Aorta (tissue), 5 donors: ENCODE measurements at regions not wholly inside any gene's neighbourhood (a gene's known extent, or its start where the extent isn't known, plus 50 kb on each side); places are given as distances from the start of the nearest gene placed in this dataset.

Experiments used
- ATAC-seq: fragments of 200-7000 bp; cut with Tn5 transposase; one replicate; pipeline ENCODE4 v1.9.1; 2022; ENCODE audit warnings: moderate library complexity; ENCODE audit not compliant: low FRiP score
- DNase-seq, 2 donors: peaks; one replicate each; pipeline ENCODE4 v3.0.0-alpha.2; 2020
- H3K27ac ChIP-seq, 2 donors: one replicate each; pipeline ENCODE4 v1.5.1; 2013; ENCODE audit warnings: low read length in 2 of 2, mild to moderate bottlenecking in 2 of 2, moderate library complexity in 2 of 2, control low read depth in 1 of 2, inconsistent platforms in 1 of 2, low read depth in 1 of 2
- H3K27me3 ChIP-seq, 2 donors: one replicate each; pipeline ENCODE4 v1.6.1; 2013; ENCODE audit warnings: control low read depth in 1 of 2, low read length in 1 of 2, mild to moderate bottlenecking in 1 of 2, moderate library complexity in 1 of 2; ENCODE audit not compliant: insufficient read depth in 2 of 2, control insufficient read depth in 1 of 2
- H3K36me3 ChIP-seq, 2 donors: one replicate each; pipeline ENCODE4 v1.6.1; 2013; ENCODE audit warnings: control low read depth in 1 of 2, low read length in 1 of 2, mild to moderate bottlenecking in 1 of 2; ENCODE audit not compliant: insufficient read depth in 2 of 2, control insufficient read depth in 1 of 2
- H3K4me1 ChIP-seq, 2 donors: one replicate each; pipeline ENCODE4 v1.6.1; 2013; ENCODE audit warnings: low read length in 2 of 2, control low read depth in 1 of 2, mild to moderate bottlenecking in 1 of 2, moderate library complexity in 1 of 2; ENCODE audit not compliant: insufficient read depth in 2 of 2, control insufficient read depth in 1 of 2
- H3K4me3 ChIP-seq, 2 donors: one replicate each; pipeline ENCODE4 v1.5.1; 2013; ENCODE audit warnings: low read length in 2 of 2, control low read depth in 1 of 2, mild to moderate bottlenecking in 1 of 2
- H3K9me3 ChIP-seq: one replicate; pipeline ENCODE4 v1.6.1; 2013; ENCODE audit warnings: mild to moderate bottlenecking, low read length; ENCODE audit not compliant: control insufficient read depth
- WGBS, 2 donors: extraction: QIAGEN DNeasy Blood & Tissue Kit; methylation state at CpG; one replicate each; pipeline ENCODE4 v1.1.7; 2013; 5-methylcytosine and 5-hydroxymethylcytosine counted together
- intact Hi-C, 2 donors: fragments of 100-400 bp; cut with DNase I; formaldehyde crosslinking; loops; one replicate each; pipeline versions ENCODE4 v1.14.2 to v1.15.0; 2022
- donor health status: healthy with polysubstance abuse.
- donor health status: Bipolar disorder and iron deficiency.
- donor health status: DM: no; HTN: no; CAD: no.
- donor health status: DM: no; HTN: no; CAD: no.
- donor health status: DM: yes; HTN: yes; CAD: no.

DNA sequence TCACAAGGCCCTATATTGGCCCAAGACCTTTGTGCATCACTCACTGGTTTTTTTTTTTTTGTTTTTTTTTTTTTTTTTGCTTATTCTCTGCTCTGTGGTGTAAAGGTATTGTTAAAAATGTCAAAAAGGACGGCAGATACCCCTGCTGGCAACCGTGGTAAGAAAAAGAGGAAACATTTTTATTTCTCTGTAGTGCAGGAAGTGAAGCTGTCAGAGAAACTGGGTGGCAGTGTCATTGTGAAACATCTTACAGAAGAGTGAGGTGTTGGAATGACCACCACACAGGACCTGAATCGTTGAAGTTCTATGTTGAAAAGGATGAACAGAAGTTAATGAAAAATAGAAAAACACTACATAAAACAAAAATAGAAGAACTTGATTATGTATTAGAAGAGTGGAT lies 346.4 kb downstream of the FGF9 start:
- WGBS, 2 donors = 58 to 63% methylated on average over 3 of the region's 3 CpGs
- Histone ChIP-seq H3K9me3 (no peaks in the 10 kb centered on the region), H3K27ac (no peak overlapping the region), H3K4me1 (no peaks in the 10 kb centered on the region), H3K4me3 (no peak overlapping the region), H3K27me3 (no peaks in the 10 kb centered on the region), H3K36me3 (no peaks in the 10 kb centered on the region)
- intact Hi-C loops = no loop called here
- DNase-seq (no peak), ATAC-seq (no peak)

DNA sequence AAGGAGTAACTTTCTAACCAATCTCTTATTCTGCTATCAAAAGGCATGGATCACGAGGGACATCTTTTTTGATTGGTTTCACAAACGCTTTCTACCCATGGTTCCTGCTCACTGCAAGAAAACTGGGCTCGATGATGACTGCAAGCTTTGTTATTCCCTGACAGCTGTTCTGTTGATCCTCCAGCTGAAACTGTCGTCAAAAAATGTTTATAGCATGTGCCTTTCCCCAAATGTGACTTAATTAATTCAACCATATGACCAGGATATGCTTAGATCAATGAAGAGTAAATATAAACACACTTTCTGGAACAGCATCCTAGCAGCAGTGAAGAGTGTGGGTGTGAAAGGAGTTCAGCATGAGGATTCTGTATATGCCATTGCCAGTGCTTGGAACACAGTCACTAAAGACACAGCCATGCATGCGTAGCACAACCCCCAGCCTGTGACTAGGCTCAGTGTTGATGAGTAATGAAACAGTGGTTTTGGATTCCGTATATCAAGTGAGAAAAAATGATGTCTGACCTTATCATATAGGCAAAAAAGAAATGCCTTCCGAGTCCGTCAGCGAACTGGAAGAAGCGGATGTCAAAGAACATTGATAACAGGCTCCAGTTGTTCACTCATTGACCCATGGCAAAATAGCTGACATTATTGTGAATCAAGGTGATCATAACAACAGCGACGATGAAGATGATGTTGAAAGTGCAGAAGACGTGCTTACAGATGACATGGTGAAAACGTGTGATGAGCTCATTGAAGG lies 347.4 kb downstream of the FGF9 start:
- 88% methylated on average over 14 of the region's 14 CpGs for WGBS, 2 donors
- Histone ChIP-seq H3K4me1 (no peaks in the 10 kb centered on the region), H3K9me3 (no peaks in the 10 kb centered on the region), H3K27me3 (no peaks in the 10 kb centered on the region), H3K4me3 (no peak overlapping the region), H3K27ac (no peak overlapping the region), H3K36me3 (no peaks in the 10 kb centered on the region)
- DNase-seq = no peak
- no peak for ATAC-seq
- intact Hi-C loops = no loop called here

DNA sequence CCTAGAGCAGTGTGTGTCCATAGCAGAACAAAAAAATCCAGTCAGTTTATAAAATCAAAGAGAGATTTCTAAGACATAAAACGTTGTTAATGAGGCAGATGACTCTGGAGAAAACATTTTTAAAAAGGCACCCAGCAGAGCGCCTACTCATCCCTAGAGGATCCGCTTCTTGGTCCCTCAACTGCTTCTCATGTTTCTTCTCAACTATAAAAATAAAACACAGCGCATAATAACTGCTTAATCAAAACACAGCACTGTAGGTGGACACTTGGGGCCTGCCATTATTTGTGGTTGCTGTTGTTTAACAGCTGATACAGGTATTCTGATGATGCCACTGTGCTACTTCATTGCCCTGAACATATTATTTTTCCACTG lies 347.9 kb downstream of the FGF9 start:
- no peak overlapping the region for H3K4me3 ChIP-seq
- no peaks in the 10 kb centered on the region for H3K27me3 ChIP-seq
- no peak overlapping the region for H3K27ac ChIP-seq
- H3K4me1 ChIP-seq = no peaks in the 10 kb centered on the region
- WGBS, 2 donors = 91 to 94% methylated on average over 4 of the region's 4 CpGs
- H3K36me3 ChIP-seq = no peaks in the 10 kb centered on the region
- no peaks in the 10 kb centered on the region for H3K9me3 ChIP-seq
- intact Hi-C loops = no loop called here
- no peak for ATAC-seq
- DNase-seq = no peak

DNA sequence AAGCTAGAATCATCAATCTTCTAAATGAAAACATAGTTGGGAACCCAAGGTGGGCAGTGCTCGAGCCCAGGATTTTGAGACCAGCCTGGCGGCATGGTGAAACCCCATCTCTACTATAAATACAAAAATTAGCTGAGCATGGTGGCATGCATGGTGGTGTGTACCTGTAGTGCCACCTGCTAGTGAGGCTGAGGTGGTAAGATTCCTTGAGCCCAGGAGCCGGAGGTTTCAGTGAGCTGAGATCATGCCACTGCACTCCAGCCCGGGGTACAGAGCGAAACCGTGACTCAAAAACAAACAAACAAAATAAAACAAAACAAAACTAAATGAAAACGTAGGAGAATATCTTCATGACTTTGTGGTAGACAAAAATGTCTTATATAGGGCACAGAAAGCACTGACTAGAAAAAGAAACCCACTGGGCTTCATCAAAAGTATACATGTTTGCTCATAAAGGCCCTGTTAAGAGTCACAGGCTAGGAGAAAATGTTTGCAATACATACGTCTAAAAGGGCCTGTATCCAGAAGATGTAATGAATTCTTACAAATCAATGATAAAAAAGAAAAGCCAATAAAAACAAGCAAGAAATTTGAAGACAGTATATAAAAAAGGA lies 353.6 kb downstream of the FGF9 start:
- Histone ChIP-seq H3K4me1 (no peaks in the 10 kb centered on the region), H3K9me3 (no peaks in the 10 kb centered on the region), H3K27me3 (no peaks in the 10 kb centered on the region), H3K27ac (no peak overlapping the region), H3K4me3 (no peak overlapping the region), H3K36me3 (no peaks in the 10 kb centered on the region)
- intact Hi-C loops = no loop called here
- 90 to 91% methylated on average over 8 of the region's 8 CpGs for WGBS, 2 donors
- DNase-seq = no peak
- no peak for ATAC-seq

DNA sequence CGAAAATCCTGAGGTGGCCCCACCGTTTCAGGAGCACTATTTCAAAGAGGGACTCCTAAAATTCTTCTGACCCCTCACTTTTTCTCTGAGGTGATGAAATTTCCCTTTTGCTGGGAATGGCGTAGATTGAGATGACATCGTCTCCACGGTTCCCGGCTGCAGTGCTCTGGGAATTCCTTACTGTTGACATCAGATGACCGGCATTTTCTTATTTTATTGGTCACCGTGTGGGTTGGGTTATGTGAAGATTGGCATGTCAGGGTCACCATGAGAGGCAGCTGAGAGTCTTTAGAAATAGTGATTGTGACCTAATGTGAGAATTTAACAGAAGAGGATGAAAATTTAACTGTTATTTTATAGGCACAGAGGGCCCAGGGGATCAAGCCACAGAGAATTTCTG lies 356.7 kb downstream of the FGF9 start:
- H3K9me3 ChIP-seq = no peaks in the 10 kb centered on the region
- intact Hi-C loops = no loop called here
- H3K27ac ChIP-seq = no peak overlapping the region
- H3K27me3 ChIP-seq = no peaks in the 10 kb centered on the region
- no peak overlapping the region for H3K4me3 ChIP-seq
- 72 to 77% methylated on average over 8 of the region's 8 CpGs for WGBS, 2 donors
- ATAC-seq = no peak
- no peaks in the 10 kb centered on the region for H3K4me1 ChIP-seq
- no peaks in the 10 kb centered on the region for H3K36me3 ChIP-seq
- no peak for DNase-seq

DNA sequence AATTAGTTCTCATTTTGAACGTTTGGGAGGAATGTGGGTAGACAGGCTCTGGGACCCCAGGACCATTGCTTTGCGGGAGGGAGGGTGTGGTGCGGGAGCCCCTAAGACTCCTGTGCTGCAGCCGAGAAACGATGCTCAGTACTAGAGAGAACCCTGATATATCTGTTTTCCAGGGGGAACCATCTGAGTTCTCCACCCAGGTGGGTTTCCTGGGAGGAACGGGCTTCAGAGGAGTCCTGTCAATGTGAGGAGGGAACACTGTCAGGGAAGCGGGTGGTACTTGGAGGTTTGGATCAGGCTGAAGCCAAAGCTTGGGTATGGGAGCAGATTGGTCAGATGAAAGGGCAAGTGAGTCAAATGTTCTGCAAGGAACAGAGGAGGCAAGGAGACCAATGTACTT lies 358.0 kb downstream of the FGF9 start:
- peaks cover 0 to 5% of the 10 kb centered on the region in 2 donors for H3K4me1 ChIP-seq
- no peak overlapping the region for H3K4me3 ChIP-seq
- H3K27ac ChIP-seq = no peak overlapping the region
- H3K27me3 ChIP-seq = no peaks in the 10 kb centered on the region
- no peaks in the 10 kb centered on the region for H3K9me3 ChIP-seq
- intact Hi-C loops = no loop called here
- ATAC-seq = no peak
- no peak for DNase-seq
- 95% methylated on average over 7 of the region's 7 CpGs for WGBS, 2 donors
- no peaks in the 10 kb centered on the region for H3K36me3 ChIP-seq

DNA sequence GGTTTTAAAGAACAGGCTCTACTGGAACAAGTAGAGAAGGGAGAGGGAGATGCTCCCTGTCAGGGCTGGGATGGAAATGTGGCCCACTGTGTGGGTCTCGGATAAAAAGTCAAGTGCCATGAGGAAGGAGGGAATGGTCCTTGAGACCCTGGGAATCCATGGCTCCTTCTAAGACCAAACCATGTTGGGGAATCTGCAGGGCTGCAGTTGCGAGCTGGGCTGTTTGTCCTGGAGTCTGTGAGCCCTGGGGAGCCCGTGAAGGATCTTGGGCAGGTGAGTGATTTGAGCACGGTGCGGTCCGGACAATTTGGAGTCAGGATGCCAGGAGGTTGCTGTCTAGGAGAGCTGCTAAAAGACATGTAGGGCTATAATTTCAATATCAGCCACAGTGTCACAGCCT lies 359.4 kb downstream of the FGF9 start:
- Histone ChIP-seq H3K9me3 (no peaks in the 10 kb centered on the region), H3K4me1 (peaks cover 0 to 5% of the 10 kb centered on the region in 2 donors), H3K27me3 (no peaks in the 10 kb centered on the region), H3K36me3 (no peaks in the 10 kb centered on the region), H3K27ac (no peak overlapping the region), H3K4me3 (no peak overlapping the region)
- WGBS, 2 donors = 97% methylated on average over 6 of the region's 6 CpGs
- intact Hi-C loops = no loop called here
- no peak for DNase-seq
- no peak for ATAC-seq

DNA sequence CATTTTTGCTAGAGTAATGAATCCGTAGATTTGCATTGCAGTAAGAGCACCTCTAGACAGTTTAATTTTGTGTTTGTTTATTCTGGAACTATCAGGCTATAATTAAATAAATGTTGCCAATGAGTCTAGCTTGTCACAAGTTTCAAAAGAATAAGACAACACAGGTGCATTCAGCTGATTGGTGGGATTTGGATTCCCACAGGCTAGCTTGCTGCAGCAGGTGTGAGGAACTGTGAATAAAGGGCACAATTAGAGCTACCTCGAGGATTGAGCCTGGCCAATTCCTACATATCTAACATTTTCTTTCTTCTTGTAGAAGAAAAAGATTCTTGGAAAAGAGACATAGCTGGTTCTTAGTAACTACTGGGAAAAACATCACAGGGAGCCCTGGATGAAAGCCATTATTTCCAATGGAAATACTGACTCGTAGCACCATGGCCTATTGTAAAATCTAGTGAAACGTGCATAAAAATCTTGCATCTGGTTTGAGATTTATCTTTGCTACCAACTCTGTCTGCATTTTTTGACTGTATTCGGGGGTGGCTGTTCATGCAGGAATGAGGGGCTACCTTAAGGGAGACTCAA lies 360.9 kb downstream of the FGF9 start:
- H3K9me3 ChIP-seq = no peaks in the 10 kb centered on the region
- WGBS, 2 donors = 19 to 24% methylated on average over 5 of the region's 5 CpGs
- H3K27me3 ChIP-seq = no peaks in the 10 kb centered on the region
- ATAC-seq = no peak
- no peak overlapping the region for H3K4me3 ChIP-seq
- intact Hi-C loops = no loop called here
- DNase-seq = no peak
- H3K36me3 ChIP-seq = no peaks in the 10 kb centered on the region
- no peak overlapping the region for H3K27ac ChIP-seq
- peaks cover 0 to 5% of the 10 kb centered on the region in 2 donors for H3K4me1 ChIP-seq

DNA sequence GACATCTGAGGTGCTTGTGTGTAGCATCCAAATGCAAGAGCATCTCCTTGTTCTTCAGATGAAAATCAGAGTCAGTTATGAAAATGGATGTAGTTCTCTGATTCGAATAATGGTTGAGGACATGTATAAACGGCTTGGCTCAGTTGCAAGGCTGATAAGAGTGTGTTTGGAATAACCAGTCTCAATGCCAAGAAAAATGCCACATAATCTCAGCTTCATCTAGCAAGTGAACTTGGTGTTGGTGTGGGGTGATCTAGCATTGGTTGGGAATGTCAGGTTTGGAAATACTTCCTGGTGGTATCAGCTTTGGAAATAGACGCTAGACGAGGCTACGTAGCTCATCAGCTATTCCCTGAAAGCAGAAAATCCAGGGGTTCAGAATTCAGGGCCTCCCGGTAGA lies 362.0 kb downstream of the FGF9 start:
- Histone ChIP-seq H3K27ac (no peak overlapping the region), H3K36me3 (no peaks in the 10 kb centered on the region), H3K9me3 (no peaks in the 10 kb centered on the region), H3K4me3 (no peak overlapping the region), H3K4me1 (peaks cover 0 to 5% of the 10 kb centered on the region in 2 donors), H3K27me3 (no peaks in the 10 kb centered on the region)
- DNase-seq = no peak
- intact Hi-C loops = no loop called here
- WGBS, 2 donors = 6 to 8% methylated on average over 6 of the region's 6 CpGs
- no peak for ATAC-seq
